Neural cell (in vitro differentiated cells): ENCODE measurements at regions not wholly inside any gene's neighbourhood (a gene's known extent, or its start where the extent isn't known, plus 50 kb on each side); places are given as distances from the start of the nearest gene placed in this dataset.

Source experiments
- EZH2 ChIP-seq: fragments of 200-600, 300-800 bp; shearing (Covaris generic), sonication (generic); IDR thresholded peaks from 2 replicates; pipeline ENCODE4 v1.6.1; 2014; ENCODE audit warnings: antibody characterized with exemption, low read length, borderline replicate concordance, mild to moderate bottlenecking; ENCODE audit not compliant: insufficient read depth, poor library complexity, severe bottlenecking
- MXI1 ChIP-seq: fragments of 450-650 bp; conservative IDR thresholded peaks from 2 replicates; pipeline ENCODE4 v1.6.1; 2014; ENCODE audit warnings: antibody characterized with exemption, mild to moderate bottlenecking; ENCODE audit not compliant: poor library complexity, severe bottlenecking
- TAF1 ChIP-seq: IDR thresholded peaks from 2 replicates; pipeline ENCODE4 v1.6.1; 2012; ENCODE audit warnings: low read depth
- TF ChIP-seq, protein P1 (sequence below): fragments of 450-650 bp; IDR thresholded peaks from 2 replicates; pipeline ENCODE4 v1.5.1; 2014; ENCODE audit warnings: antibody characterized with exemption, mild to moderate bottlenecking, moderate library complexity; ENCODE audit not compliant: poor library complexity, severe bottlenecking
- TF ChIP-seq, protein P2 (sequence below): IDR thresholded peaks from 2 replicates; pipeline ENCODE4 v1.6.1; 2012; ENCODE audit warnings: borderline replicate concordance

DNA sequence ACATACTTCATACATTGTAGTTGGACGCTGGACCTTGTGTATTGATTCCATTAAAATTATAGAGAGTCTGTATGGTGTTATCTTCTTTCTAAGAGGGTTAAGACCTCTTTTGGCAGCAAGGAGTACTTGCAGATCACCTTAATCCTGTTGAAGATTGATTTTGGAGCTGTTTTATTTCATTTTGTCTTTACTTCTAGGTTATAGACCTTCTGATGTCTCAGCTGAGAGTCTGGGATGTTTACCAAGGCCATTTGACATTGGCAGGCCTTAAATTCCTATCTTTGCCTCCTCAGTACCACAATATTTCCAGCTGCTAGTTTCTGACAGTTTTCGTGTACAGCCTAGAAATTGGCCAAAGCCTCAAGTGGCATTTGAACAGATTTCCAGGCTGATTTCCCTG is 338.0 kb downstream of the LMO4 start:
- TF ChIP-seq, protein P1, sequence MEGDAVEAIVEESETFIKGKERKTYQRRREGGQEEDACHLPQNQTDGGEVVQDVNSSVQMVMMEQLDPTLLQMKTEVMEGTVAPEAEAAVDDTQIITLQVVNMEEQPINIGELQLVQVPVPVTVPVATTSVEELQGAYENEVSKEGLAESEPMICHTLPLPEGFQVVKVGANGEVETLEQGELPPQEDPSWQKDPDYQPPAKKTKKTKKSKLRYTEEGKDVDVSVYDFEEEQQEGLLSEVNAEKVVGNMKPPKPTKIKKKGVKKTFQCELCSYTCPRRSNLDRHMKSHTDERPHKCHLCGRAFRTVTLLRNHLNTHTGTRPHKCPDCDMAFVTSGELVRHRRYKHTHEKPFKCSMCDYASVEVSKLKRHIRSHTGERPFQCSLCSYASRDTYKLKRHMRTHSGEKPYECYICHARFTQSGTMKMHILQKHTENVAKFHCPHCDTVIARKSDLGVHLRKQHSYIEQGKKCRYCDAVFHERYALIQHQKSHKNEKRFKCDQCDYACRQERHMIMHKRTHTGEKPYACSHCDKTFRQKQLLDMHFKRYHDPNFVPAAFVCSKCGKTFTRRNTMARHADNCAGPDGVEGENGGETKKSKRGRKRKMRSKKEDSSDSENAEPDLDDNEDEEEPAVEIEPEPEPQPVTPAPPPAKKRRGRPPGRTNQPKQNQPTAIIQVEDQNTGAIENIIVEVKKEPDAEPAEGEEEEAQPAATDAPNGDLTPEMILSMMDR = no peak
- TF ChIP-seq EZH2 = no peak
- TF ChIP-seq, protein P2, sequence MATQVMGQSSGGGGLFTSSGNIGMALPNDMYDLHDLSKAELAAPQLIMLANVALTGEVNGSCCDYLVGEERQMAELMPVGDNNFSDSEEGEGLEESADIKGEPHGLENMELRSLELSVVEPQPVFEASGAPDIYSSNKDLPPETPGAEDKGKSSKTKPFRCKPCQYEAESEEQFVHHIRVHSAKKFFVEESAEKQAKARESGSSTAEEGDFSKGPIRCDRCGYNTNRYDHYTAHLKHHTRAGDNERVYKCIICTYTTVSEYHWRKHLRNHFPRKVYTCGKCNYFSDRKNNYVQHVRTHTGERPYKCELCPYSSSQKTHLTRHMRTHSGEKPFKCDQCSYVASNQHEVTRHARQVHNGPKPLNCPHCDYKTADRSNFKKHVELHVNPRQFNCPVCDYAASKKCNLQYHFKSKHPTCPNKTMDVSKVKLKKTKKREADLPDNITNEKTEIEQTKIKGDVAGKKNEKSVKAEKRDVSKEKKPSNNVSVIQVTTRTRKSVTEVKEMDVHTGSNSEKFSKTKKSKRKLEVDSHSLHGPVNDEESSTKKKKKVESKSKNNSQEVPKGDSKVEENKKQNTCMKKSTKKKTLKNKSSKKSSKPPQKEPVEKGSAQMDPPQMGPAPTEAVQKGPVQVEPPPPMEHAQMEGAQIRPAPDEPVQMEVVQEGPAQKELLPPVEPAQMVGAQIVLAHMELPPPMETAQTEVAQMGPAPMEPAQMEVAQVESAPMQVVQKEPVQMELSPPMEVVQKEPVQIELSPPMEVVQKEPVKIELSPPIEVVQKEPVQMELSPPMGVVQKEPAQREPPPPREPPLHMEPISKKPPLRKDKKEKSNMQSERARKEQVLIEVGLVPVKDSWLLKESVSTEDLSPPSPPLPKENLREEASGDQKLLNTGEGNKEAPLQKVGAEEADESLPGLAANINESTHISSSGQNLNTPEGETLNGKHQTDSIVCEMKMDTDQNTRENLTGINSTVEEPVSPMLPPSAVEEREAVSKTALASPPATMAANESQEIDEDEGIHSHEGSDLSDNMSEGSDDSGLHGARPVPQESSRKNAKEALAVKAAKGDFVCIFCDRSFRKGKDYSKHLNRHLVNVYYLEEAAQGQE = no peak
- TF ChIP-seq TAF1 = no peak
- TF ChIP-seq MXI1 = no peak
